WTC11 (cell line): ENCODE measurements at regions not wholly inside any gene's neighbourhood (a gene's known extent, or its start where the extent isn't known, plus 50 kb on each side); places are given as distances from the start of the nearest gene placed in this dataset.

Experiments
- ATAC-seq: fragments of 200-7000 bp; cut with Tn5 transposase; 2 replicates; pipeline ENCODE4 v1.10.0; 2021; ENCODE audit warnings: mild to moderate bottlenecking, moderate library complexity
- CTCF ChIA-PET: fragments of 300-600 bp; sonication (Branson Sonifier 250); formaldehyde crosslinking; loops from one replicate; lab custom pipeline; 2021; ENCODE audit warnings: antibody characterized with exemption; lab: Charles Lee
- POLR2A ChIA-PET: fragments of 350-600 bp; sonication (Branson Sonifier 250); formaldehyde crosslinking; loops from one replicate; lab custom pipeline; 2021; ENCODE audit warnings: antibody characterized with exemption; lab: Charles Lee
- DNase-seq: peaks from one replicate; pipeline ENCODE4 v3.0.0; 2021; ENCODE audit warnings: low spot score
- H3K27ac Mint-ChIP-seq: 2 replicates; pipeline ENCODE4 v1.8.0; 2021; ENCODE audit warnings: mixed read lengths
- H3K27me3 Mint-ChIP-seq: 2 replicates; pipeline ENCODE4 v1.8.0; 2021; ENCODE audit warnings: low read depth, mild to moderate bottlenecking, moderate library complexity, mixed read lengths
- H3K36me3 Mint-ChIP-seq: 2 replicates; pipeline ENCODE4 v1.8.0; 2021; ENCODE audit warnings: mixed read lengths
- H3K4me1 Mint-ChIP-seq: 2 replicates; pipeline ENCODE4 v1.8.0; 2022; ENCODE audit warnings: mixed read lengths
- H3K4me3 Mint-ChIP-seq: 2 replicates; pipeline ENCODE4 v1.8.0; 2021; ENCODE audit warnings: mild to moderate bottlenecking, moderate library complexity, mixed read lengths
- H3K9me3 Mint-ChIP-seq: 2 replicates; pipeline ENCODE4 v1.8.0; 2021; ENCODE audit warnings: mixed read lengths
- ARID4B ChIP-seq: sonication (generic); formaldehyde crosslinking; IDR thresholded peaks from 2 replicates; pipeline ENCODE4 v1.8.0; 2023; ENCODE audit warnings: missing genetic modification reagents, mild to moderate bottlenecking, borderline replicate concordance
- ATF2 ChIP-seq: sonication (generic); formaldehyde crosslinking; IDR thresholded peaks from 2 replicates; pipeline ENCODE4 v1.8.1; 2022; ENCODE audit warnings: low read depth, missing genetic modification reagents, borderline replicate concordance
- CDX4 ChIP-seq: fragments of 250-450 bp; sonication (Bioruptor Pico); IDR thresholded peaks from 2 replicates; pipeline ENCODE4 v1.9.0; 2021; ENCODE audit warnings: moderate library complexity, mild to moderate bottlenecking, inconsistent platforms, borderline replicate concordance
- FOXJ3 ChIP-seq: sonication (generic); formaldehyde crosslinking; IDR thresholded peaks from 2 replicates; pipeline ENCODE4 v1.9.0; 2021; ENCODE audit warnings: missing genetic modification reagents, mild to moderate bottlenecking, borderline replicate concordance
- FOXK1 ChIP-seq: sonication (generic); formaldehyde crosslinking; IDR thresholded peaks from 2 replicates; pipeline ENCODE4 v1.8.0; 2022; ENCODE audit warnings: mild to moderate bottlenecking, moderate library complexity, missing genetic modification reagents
- HMGXB4 ChIP-seq: sonication (generic); formaldehyde crosslinking; IDR thresholded peaks from 2 replicates; pipeline ENCODE4 v1.8.1; 2023; ENCODE audit warnings: mild to moderate bottlenecking, moderate library complexity, missing genetic modification reagents
- KAT7 ChIP-seq: sonication (generic); formaldehyde crosslinking; IDR thresholded peaks from 2 replicates; pipeline ENCODE4 v1.8.1; 2023; ENCODE audit warnings: missing genetic modification reagents, mild to moderate bottlenecking, borderline replicate concordance
- MAX ChIP-seq: sonication (generic); formaldehyde crosslinking; IDR thresholded peaks from 2 replicates; pipeline ENCODE4 v1.8.0; 2022; ENCODE audit warnings: mild to moderate bottlenecking, missing genetic modification reagents
- NFATC4 ChIP-seq: fragments of 250-450 bp; sonication (Bioruptor Pico); IDR thresholded peaks from 2 replicates; pipeline ENCODE4 v1.9.0; 2021; ENCODE audit warnings: mild to moderate bottlenecking
- NR2C2 ChIP-seq: sonication (generic); formaldehyde crosslinking; IDR thresholded peaks from 2 replicates; pipeline ENCODE4 v1.8.0; 2022; ENCODE audit warnings: mild to moderate bottlenecking, missing genetic modification reagents
- NR3C1 ChIP-seq: sonication (generic); formaldehyde crosslinking; conservative IDR thresholded peaks from 2 replicates; pipeline ENCODE4 v1.8.1; 2023; ENCODE audit warnings: low read depth, mild to moderate bottlenecking, missing genetic modification reagents
- PRDM15 ChIP-seq: sonication (generic); formaldehyde crosslinking; IDR thresholded peaks from 2 replicates; pipeline ENCODE4 v1.8.0; 2022; ENCODE audit warnings: missing genetic modification reagents
- RORB ChIP-seq: fragments of 250-450 bp; sonication (Bioruptor Pico); IDR thresholded peaks from 2 replicates; pipeline ENCODE4 v1.9.0; 2021; ENCODE audit warnings: mild to moderate bottlenecking
- SMAD3 ChIP-seq: sonication (generic); formaldehyde crosslinking; IDR thresholded peaks from 2 replicates; pipeline ENCODE4 v1.8.0; 2022; ENCODE audit warnings: missing genetic modification reagents, mild to moderate bottlenecking, borderline replicate concordance
- ZBTB43 ChIP-seq: sonication (generic); formaldehyde crosslinking; IDR thresholded peaks from 2 replicates; pipeline ENCODE4 v1.8.1; 2023; ENCODE audit warnings: mild to moderate bottlenecking, missing genetic modification reagents
- ZNF281 ChIP-seq: sonication (generic); formaldehyde crosslinking; IDR thresholded peaks from 2 replicates; pipeline ENCODE4 v1.8.0; 2023; ENCODE audit warnings: mild to moderate bottlenecking, missing genetic modification reagents
- ZNF396 ChIP-seq: fragments of 250-450 bp; sonication (Bioruptor Pico); IDR thresholded peaks from 2 replicates; pipeline ENCODE4 v1.8.0; 2021; ENCODE audit warnings: mild to moderate bottlenecking, moderate library complexity, borderline replicate concordance
- ZNF416 ChIP-seq: fragments of 250-450 bp; sonication (Bioruptor Pico); IDR thresholded peaks from 2 replicates; pipeline ENCODE4 v1.9.0; 2021; ENCODE audit warnings: mild to moderate bottlenecking, inconsistent platforms
- ZNF512 ChIP-seq: sonication (generic); formaldehyde crosslinking; IDR thresholded peaks from 2 replicates; pipeline ENCODE4 v1.8.1; 2022; ENCODE audit warnings: missing genetic modification reagents, borderline replicate concordance

- TF ChIP-seq ARID4B (no peak), FOXJ3 (CRISPR knock-in tag) (no peak), FOXK1 (CRISPR knock-in tag) (no peak), KAT7 (CRISPR knock-in tag) (no peak), ZNF416 (no peak), HMGXB4 (CRISPR knock-in tag) (no peak), RORB (CRISPR knock-in tag) (no peak)
These were observed 465.9 kb downstream of the CDH9 start (continued) for GRCh38 chr5:26572480-26572879.

- Mint-ChIP-seq H3K27ac (no peak overlapping the region), H3K36me3 (peaks cover 11% of the 10 kb centered on the region), H3K4me1 (peaks cover 4% of the 10 kb centered on the region), H3K9me3 (peaks cover 21% of the 10 kb centered on the region), H3K4me3 (no peak overlapping the region), H3K27me3 (no peaks in the 10 kb centered on the region)
- DNase-seq (no peak), ATAC-seq (peak; percentile 28; the same call in 1 of the 2 replicates)
- ChIA-PET POLR2A (no interaction called here), CTCF (no interaction called here)
- TF ChIP-seq NR2C2, result no peak
- no peak for TF ChIP-seq SMAD3 (CRISPR knock-in tag)
- TF ChIP-seq MAX (CRISPR knock-in tag), result no peak
- TF ChIP-seq ZNF396 (CRISPR knock-in tag), result no peak
- TF ChIP-seq ZNF281 (CRISPR knock-in tag), result no peak
- no peak for TF ChIP-seq ZNF512 (CRISPR knock-in tag)
- TF ChIP-seq NR3C1 (CRISPR knock-in tag), result no peak
- TF ChIP-seq ZBTB43, result no peak
- TF ChIP-seq PRDM15 (CRISPR knock-in tag), result no peak
- TF ChIP-seq NFATC4 (CRISPR knock-in tag), result no peak
- no peak for TF ChIP-seq ATF2 (CRISPR knock-in tag)
- TF ChIP-seq CDX4 (CRISPR knock-in tag), result no peak
These were observed 468.5 kb downstream of the CDH9 start for GRCh38 chr5:26569929-26570258.
